Heart left ventricle (tissue), 13 donors: ENCODE measurements at regions not wholly inside any gene's neighbourhood (a gene's known extent, or its start where the extent isn't known, plus 50 kb on each side); places are given as distances from the start of the nearest gene placed in this dataset.

Experiments
- POLR2A ChIP-seq, 2 donors: fragments of 450-650 bp; IDR thresholded peaks; one replicate each; pipeline ENCODE4 v1.6.1; 2017; ENCODE audit warnings: antibody characterized with exemption in 2 of 2, mild to moderate bottlenecking in 2 of 2, moderate library complexity in 2 of 2
- TF ChIP-seq, protein P1 (sequence below), 12 donors: fragments of 200-600 bp; sonication (generic) in 4 of 12; IDR thresholded peaks; one replicate each; pipeline versions ENCODE4 v1.5.0 to v1.8.0; 2018 to 2022; ENCODE audit warnings: antibody characterized with exemption in 12 of 12, mild to moderate bottlenecking in 5 of 12
- donor health status: ischemic (EF 13 %, LVEDD 7.1; RV severe dilation, severe dysfunction).
- donor health status: DM: no; HTN: yes; CAD: no.
- donor health status: DM: no; HTN: no; CAD: no.
- donor health status: ischemic (EF 25% LVEDD 6.9; RV normal size, moderate dysfunction).
- donor health status: ischemic (EF 25% LVEDD 5.7; RV mildly dilated, moderate dysfunction).
- donor health status: ischemic (EF 35%, LVEDD 5.7; RV mildly dilated, moderate dysfunction).
- donor health status: nonischemic (EF 11% LVEDD 7.7; RV severe dilation, severe dysfunction).
- donor health status: DM: yes; HTN: yes; CAD: no.
- donor health status: PGD.
- donor health status: ischemic (EF 29% LVEDD 5.4; RV normal size, mild dysfunction).
- donor health status: nonischemic (EF 23%, LVEDD 6.1; RV moderate dilation, normal function).

DNA sequence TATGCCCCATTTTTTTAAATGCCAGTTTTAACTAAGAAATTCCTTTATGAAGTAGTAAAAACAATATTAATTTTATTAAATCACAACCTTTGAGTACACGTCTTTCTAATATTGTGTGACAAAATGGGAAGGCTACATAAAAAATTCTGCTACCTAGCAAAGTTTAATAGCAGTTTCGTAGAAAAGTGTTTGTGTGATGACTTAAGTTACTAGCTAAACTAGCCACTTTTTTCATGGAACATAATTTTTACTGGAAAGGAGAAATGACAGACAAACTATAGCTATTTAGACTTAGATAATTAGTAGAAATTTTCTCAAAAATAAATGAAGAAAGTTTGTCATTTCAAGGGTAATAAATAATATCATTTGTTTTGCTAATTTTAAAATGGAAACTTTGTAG is 153.1 kb downstream of the GPAM start:
- TF ChIP-seq, protein P1, sequence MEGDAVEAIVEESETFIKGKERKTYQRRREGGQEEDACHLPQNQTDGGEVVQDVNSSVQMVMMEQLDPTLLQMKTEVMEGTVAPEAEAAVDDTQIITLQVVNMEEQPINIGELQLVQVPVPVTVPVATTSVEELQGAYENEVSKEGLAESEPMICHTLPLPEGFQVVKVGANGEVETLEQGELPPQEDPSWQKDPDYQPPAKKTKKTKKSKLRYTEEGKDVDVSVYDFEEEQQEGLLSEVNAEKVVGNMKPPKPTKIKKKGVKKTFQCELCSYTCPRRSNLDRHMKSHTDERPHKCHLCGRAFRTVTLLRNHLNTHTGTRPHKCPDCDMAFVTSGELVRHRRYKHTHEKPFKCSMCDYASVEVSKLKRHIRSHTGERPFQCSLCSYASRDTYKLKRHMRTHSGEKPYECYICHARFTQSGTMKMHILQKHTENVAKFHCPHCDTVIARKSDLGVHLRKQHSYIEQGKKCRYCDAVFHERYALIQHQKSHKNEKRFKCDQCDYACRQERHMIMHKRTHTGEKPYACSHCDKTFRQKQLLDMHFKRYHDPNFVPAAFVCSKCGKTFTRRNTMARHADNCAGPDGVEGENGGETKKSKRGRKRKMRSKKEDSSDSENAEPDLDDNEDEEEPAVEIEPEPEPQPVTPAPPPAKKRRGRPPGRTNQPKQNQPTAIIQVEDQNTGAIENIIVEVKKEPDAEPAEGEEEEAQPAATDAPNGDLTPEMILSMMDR (IDR thresholded peaks at IDR 0.05): no peak
- no peak for TF ChIP-seq POLR2A (IDR thresholded peaks at IDR 0.05)
